Endothelial cell (in vitro differentiated cells): ENCODE measurements at regions not wholly inside any gene's neighbourhood (a gene's known extent, or its start where the extent isn't known, plus 50 kb on each side); places are given as distances from the start of the nearest gene placed in this dataset.

ENCODE experiments used
- DNase-seq: peaks from one replicate; pipeline ENCODE4 v3.0.0; 2021; ENCODE audit warnings: low spot score
- H3K27ac Mint-ChIP-seq: one replicate; pipeline ENCODE4 v1.8.0; 2021; ENCODE audit warnings: mixed read lengths, inconsistent platforms; ENCODE audit not compliant: unreplicated experiment
- H3K27me3 Mint-ChIP-seq: one replicate; pipeline ENCODE4 v1.8.0; 2021; ENCODE audit warnings: mild to moderate bottlenecking, moderate library complexity, mixed read lengths, inconsistent platforms; ENCODE audit not compliant: unreplicated experiment
- H3K36me3 Mint-ChIP-seq: one replicate; pipeline ENCODE4 v1.8.0; 2021; ENCODE audit warnings: mild to moderate bottlenecking, low read depth, mixed read lengths, inconsistent platforms; ENCODE audit not compliant: unreplicated experiment
- H3K4me1 Mint-ChIP-seq: one replicate; pipeline ENCODE4 v1.8.0; 2021; ENCODE audit warnings: mild to moderate bottlenecking, mixed read lengths, inconsistent platforms; ENCODE audit not compliant: unreplicated experiment
- H3K4me3 Mint-ChIP-seq: one replicate; pipeline ENCODE4 v1.8.0; 2021; ENCODE audit warnings: mild to moderate bottlenecking, mixed read lengths, inconsistent platforms; ENCODE audit not compliant: unreplicated experiment
- H3K9me3 Mint-ChIP-seq: one replicate; pipeline ENCODE4 v1.8.0; 2021; ENCODE audit warnings: mixed read lengths, inconsistent platforms; ENCODE audit not compliant: unreplicated experiment
- TF ChIP-seq, protein P1 (sequence below): fragments of 200-600 bp; sonication (generic); IDR thresholded peaks from one replicate; pipeline ENCODE4 v1.5.0; 2021; ENCODE audit warnings: antibody characterized with exemption; ENCODE audit not compliant: unreplicated experiment

DNA sequence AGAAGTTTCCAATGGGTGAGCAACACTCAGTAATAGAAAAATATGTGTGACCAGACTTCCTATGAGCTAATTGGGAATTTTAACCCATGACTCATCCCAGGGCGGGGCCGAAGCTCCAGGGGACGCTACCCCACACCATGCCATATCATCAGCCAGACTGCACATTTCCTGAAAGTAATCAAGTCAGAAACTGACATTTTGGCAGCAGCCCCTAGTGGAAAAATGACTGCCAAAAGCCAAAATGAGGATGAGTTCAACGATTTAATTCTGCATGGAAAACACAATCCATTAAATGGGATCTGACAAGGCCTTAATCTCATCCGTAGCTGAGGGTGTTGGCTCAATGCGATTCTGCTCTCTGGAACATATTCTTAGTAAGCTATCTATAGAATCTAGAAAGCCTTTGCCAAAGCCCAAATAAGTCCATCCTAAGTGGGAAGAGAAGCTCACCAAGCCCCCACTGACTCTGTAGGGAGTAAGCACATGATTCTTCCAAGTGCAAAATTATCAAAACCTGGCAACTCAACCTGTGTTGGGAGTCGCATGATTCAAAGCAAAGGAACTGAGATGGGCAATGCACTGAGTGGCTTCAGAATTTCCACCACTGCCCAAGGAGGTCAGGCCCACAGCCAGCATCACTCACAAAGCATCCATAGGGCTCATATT, 93.1 kb upstream of the PDE1C start:
- DNase-seq: no peak
- H3K9me3 Mint-ChIP-seq: no peaks in the 10 kb centered on the region
- H3K27ac Mint-ChIP-seq: no peak overlapping the region
- H3K36me3 Mint-ChIP-seq: no peaks in the 10 kb centered on the region
- no peaks in the 10 kb centered on the region for H3K27me3 Mint-ChIP-seq
- TF ChIP-seq, protein P1, sequence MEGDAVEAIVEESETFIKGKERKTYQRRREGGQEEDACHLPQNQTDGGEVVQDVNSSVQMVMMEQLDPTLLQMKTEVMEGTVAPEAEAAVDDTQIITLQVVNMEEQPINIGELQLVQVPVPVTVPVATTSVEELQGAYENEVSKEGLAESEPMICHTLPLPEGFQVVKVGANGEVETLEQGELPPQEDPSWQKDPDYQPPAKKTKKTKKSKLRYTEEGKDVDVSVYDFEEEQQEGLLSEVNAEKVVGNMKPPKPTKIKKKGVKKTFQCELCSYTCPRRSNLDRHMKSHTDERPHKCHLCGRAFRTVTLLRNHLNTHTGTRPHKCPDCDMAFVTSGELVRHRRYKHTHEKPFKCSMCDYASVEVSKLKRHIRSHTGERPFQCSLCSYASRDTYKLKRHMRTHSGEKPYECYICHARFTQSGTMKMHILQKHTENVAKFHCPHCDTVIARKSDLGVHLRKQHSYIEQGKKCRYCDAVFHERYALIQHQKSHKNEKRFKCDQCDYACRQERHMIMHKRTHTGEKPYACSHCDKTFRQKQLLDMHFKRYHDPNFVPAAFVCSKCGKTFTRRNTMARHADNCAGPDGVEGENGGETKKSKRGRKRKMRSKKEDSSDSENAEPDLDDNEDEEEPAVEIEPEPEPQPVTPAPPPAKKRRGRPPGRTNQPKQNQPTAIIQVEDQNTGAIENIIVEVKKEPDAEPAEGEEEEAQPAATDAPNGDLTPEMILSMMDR: no peak
- peaks cover 8% of the 10 kb centered on the region for H3K4me1 Mint-ChIP-seq
- no peak overlapping the region for H3K4me3 Mint-ChIP-seq

DNA sequence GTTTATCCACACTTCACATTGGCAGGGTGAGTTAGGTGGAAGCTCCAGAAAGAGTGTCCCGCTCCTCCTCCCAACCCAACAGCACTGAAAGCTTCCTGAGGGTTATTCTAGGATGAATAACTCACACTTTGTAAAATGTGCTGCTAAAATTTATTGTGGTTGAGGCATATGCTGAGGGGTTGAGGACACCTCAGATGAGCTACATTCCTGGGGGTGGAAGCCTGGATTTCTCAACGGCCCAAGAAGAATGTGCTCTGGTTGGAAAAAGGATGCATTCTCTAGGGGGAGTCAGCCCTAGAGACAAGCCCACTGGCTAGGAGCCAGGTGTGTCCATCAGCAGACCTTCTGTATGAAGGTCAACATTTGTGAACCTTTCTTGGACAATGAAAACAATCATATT, 91.5 kb upstream of the PDE1C start:
- H3K4me3 Mint-ChIP-seq: no peak overlapping the region
- no peaks in the 10 kb centered on the region for H3K36me3 Mint-ChIP-seq
- TF ChIP-seq, protein P1: no peak
- DNase-seq: no peak
- H3K27ac Mint-ChIP-seq: no peak overlapping the region
- peaks cover 8% of the 10 kb centered on the region for H3K4me1 Mint-ChIP-seq
- no peaks in the 10 kb centered on the region for H3K27me3 Mint-ChIP-seq
- H3K9me3 Mint-ChIP-seq: no peaks in the 10 kb centered on the region

DNA sequence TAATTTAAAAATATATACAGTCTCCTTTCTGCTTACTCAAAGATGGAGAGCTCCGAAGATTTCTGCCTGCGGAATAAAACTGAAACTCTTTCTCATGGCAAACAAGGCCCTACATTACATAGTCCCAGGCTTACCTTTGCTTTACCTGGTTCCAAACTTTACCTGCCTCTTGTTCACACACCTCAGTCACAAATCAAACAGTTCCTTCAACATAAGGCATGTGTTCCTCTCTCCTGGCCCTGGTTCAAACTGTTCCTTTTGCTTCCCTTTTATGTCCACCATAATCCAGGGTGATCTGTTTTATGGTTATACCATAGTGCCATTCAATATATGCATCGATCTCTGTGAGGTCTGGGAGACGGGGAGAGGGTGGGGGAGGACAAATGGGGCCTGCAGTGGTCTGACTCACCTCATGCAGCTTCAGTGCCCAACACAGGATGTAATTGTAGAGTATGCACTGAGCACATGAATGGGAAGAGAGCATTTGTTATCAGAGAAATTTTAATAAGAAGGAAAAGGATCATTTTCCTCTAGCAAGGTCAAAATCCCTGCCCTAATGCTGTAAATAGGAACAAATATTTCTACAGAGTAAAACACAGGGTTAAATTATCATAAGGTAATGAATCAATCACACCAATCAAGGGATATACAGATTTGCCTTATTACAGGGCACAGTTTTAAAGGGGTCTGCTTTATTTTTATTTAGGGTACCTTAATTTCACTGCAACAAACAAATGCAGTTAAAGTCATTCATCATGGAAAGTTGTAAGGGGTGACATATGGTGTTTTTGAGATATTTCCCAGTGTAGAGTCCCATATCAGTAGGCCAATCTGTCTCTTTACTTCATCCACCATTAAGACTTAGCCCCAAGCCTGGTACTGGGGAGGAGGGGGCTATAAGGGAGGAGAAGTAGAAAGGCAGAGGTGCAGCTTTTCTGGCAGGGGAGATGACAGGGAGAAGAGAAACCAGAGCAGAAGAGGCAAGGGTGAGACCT, 88.8 kb upstream of the PDE1C start:
- H3K27me3 Mint-ChIP-seq: no peaks in the 10 kb centered on the region
- peaks cover 8% of the 10 kb centered on the region for H3K4me1 Mint-ChIP-seq
- no peak overlapping the region for H3K4me3 Mint-ChIP-seq
- TF ChIP-seq, protein P1: no peak
- H3K27ac Mint-ChIP-seq: no peak overlapping the region
- no peaks in the 10 kb centered on the region for H3K9me3 Mint-ChIP-seq
- H3K36me3 Mint-ChIP-seq: no peaks in the 10 kb centered on the region
- DNase-seq: no peak

DNA sequence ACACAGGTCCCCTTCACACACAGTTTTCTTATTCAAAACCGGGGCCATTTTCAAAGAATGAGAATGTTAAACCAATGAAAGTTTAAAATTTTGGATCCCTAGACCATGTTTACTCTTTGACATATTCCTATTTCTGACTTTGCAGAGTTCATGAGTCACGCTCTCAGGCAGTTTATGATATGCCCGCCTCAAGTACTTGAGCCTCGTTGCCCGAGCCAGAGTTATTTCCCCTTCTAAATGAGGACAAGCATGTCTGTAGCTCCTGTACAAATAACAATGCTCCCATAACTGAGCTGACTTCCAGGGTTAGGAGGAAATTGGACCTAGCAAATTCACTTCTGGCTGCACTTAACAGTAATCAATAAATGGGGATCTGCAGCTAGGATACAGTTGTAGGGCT, 87.9 kb upstream of the PDE1C start:
- H3K27ac Mint-ChIP-seq: no peak overlapping the region
- H3K4me3 Mint-ChIP-seq: no peak overlapping the region

More for the DNA sequence above, 87.9 kb upstream of the PDE1C start:
- Mint-ChIP-seq H3K36me3 (no peaks in the 10 kb centered on the region), H3K27me3 (no peaks in the 10 kb centered on the region), H3K4me1 (peaks cover 8% of the 10 kb centered on the region), H3K9me3 (no peaks in the 10 kb centered on the region)
- TF ChIP-seq, protein P1: no peak
- no peak for DNase-seq
